HG03108 (cell line): ENCODE measurements at regions not wholly inside any gene's neighbourhood (a gene's known extent, or its start where the extent isn't known, plus 50 kb on each side); places are given as distances from the start of the nearest gene placed in this dataset.
"Not testable (repeated sequence)": the region's sequence is repeated elsewhere in the genome, so short reads cannot be mapped to it uniquely, and the experiment has no call there.

Source experiments
- ATAC-seq: cut with Tn5 transposase; IDR thresholded peaks from one replicate; pipeline ENCODE4 v1.9.1; 2021; ENCODE audit warnings: moderate library complexity; ENCODE audit not compliant: unreplicated experiment

DNA sequence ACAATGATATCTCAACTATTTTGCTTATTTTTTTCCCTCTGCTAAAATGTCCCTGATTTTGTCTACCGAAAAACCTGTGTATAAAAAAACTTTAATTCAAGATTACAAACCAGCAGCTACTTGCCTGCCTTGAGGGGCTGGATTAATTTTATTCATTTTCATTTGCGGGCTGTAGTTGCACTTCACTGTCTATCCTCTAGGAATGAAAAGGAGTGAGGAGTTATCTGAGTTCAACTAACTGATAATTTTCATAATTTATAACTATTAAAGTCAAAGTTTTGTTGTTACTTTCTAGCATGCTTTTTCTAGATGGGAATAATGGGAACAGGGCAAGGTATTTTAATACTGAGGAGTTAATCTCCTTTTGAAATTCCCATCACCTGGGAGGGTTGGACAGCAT lies 50.3 kb upstream of the AGTPBP1 start:
- ATAC-seq = not testable (repeated sequence)

DNA sequence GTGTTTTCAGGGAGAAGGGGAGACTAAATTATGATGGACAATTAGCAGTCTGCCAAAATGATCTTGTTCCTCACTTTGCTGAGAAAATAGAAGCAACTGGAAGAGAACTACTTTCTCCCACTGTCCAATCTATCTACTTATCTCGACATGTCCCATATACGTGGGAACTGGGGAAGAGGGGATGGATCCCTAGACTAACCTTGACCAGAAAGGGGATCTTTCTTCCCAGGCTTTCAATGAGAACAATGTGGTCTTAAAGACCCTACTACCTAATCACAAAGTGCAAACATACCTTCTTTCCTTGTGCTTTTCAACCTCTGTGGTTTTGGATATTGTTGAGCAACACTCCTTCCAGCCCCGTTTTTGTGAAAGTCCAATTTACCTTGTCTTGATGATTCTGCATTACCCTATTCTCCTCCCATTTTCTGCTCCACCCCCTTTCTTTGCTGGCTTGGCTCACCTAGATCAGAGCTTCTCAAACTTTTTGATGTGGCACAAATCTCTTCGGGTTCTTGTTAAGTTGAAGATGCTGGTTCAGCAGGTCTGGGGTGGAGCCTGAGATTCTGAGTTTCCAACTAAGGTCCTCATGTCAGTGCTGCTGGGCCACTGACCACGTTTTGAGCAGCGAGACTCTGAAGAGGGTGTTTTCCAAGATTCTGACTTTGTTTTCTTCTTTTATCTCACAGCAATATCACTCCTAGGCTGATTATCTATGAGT lies 61.4 kb upstream of the AGTPBP1 start:
- not testable (repeated sequence) for ATAC-seq

DNA sequence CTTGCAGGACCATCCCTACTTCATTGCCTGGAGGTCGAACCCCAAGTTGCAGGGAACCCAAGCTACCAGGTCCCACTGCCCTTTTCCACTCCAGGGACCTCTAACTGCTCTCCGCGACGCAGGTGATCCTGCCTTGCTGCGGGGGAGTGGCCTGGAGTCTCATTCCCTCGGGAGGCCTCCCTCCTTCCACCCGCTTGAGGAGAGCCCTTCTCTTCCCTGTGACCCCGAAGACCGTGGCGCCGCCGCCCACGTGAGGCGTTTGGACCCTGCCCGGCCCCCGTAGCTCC lies 63.0 kb upstream of the AGTPBP1 start:
- ATAC-seq = not testable (repeated sequence)

DNA sequence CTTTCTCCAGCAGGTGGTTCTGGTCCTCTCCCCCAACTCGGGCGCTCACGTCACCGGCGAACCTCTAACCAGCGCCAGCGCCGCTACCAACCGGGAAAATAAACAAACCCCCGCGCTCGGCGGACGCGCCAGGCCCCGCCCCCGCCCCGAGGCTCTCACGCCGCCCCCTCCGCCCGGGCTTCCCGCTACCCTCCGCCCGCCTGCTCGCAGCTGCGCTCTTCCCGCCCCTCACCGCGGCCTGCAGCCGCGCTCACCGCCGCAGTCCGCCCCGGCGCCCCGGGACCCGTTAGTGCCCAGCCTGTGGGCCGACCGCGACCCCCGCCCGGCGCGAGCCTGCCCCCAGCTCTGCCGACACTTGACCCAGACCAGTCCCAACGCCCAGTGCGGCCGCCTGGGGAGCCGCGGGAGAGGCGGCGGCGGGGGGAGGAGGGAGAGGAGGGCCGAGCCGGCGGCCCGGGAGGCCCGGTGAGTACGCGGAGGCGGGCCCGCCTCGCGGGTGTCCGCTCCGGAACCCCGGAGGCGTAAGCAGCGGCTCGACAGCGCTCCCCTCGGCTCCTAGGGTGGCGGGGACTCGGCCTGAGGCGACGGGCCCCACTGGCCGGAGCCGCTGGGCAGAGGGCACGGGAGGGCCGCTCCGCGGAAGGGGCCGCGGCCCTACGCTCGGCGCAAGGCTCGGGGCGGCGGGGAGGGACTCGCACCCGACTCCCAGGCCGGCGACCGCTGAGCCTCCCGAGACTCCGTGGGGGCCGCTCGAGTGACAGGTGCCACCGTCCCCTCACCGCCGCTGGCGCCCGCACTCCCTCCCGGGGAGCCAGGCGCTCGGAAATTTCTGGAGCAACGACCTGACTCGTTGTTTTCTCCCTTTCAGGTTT lies 63.6 kb upstream of the AGTPBP1 start:
- ATAC-seq = peak; percentile 77

DNA sequence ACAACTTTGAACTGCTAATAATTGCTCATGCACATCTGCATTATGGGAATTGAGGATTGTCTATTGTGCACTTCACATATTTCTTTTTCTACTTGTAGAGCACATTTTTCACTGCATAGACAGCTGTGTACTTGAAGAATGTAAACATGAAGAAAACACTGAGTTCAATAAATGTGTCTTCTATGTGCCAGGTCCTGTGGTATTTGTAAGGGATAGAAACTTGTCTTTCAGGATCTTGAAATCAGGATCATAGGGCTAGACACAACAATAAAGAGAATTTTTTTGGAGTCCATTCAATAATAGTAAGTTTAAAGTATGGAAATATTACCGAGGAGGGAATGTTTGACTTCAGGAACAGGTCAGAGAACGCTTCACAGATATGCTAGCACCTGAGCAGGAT lies 66.6 kb upstream of the AGTPBP1 start:
- not testable (repeated sequence) for ATAC-seq

DNA sequence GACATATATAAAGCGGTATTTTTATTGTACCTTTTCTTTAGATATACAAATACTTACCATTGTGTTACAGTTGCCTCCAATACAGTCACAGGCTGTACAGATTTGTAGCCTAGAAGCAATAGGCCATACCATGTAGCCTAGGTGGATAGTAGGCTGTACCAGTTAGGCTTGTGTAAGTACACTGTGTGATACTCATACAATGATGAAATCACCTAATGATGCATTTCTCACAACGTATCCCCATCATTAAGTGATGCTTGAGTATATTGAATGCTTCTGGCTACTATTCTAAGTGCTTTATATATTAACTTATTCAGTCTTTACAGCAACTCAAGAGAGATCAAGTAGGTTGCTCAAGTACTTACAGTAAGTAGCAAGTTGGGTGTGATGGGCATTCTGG lies 71.6 kb upstream of the AGTPBP1 start:
- ATAC-seq = not testable (repeated sequence)

DNA sequence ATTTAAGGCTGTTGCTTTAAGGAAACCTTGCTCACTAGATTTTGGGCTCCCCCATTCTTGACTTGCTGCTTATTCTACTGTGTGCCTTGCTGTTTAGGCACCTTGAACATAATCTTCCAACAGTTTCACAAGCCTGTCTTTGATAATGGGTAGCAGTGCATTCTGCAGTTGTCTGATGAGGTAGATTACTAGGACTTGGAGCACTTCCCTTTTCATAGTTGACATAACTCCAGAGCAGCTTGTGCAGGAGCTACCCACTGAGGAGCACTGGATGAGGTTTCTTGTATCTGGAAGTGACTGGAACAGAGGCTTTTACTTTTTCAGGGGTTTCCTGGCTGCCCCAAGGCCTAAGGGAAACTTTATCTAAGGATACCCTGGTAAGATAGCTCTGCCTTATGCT lies 73.0 kb upstream of the AGTPBP1 start:
- not testable (repeated sequence) for ATAC-seq

DNA sequence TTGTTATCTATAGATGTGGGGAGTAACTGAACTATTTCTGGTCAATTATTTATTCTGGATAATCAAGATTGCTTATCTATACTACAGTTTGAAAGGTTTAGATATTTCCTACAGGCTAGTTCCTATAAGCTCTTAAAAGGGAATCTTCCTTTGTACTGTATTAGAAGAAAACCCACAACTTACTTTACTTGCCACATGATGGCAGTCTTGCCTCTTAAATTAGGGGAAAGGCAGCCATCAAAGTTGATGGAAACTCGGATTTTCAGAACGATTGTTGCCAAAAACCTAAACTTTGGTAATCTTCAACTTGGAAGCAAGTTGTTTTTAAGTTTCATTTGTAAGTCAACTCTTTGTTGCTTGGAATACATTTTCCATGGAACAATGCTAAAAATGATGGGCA lies 77.2 kb upstream of the AGTPBP1 start:
- ATAC-seq = not testable (repeated sequence)

DNA sequence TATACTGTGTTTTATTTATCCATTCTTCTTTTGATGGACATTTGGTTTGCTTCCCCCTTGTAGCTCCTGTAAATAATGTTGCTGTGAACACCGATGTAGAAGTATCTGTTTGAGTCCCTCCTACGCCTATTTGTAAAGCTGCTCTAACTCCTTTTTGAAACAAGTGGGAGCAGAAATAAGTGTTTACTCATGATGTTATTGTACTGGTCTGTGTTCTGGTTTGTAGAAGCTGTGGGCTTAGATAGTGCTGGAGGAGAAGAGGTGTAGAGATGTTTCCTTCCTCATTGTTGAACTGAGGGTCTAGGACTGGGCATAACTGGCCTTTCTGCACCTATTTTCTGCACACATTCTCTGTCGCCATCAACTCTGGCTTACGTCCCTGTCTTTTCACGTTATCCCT lies 78.8 kb upstream of the AGTPBP1 start:
- ATAC-seq = not testable (repeated sequence)

DNA sequence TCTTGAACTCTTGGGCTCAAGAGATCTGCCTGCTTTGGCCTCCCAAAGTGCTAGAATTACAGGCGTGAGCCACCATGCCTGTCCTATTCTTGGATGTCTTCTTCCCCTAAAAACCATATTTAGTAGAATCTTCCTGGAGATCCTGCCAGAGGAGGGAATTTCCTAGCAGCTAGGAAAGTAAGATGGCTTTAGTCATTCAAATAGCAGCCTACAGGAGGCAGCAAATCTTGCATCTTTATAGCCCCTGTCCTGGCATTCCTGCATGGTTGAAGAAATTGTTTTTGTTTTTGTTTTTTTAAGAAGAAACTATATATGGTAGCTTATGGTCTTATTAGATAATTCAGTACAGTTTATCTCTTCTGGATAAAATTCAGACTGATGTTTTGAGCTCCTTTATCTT lies 83.2 kb upstream of the AGTPBP1 start:
- ATAC-seq = not testable (repeated sequence)

DNA sequence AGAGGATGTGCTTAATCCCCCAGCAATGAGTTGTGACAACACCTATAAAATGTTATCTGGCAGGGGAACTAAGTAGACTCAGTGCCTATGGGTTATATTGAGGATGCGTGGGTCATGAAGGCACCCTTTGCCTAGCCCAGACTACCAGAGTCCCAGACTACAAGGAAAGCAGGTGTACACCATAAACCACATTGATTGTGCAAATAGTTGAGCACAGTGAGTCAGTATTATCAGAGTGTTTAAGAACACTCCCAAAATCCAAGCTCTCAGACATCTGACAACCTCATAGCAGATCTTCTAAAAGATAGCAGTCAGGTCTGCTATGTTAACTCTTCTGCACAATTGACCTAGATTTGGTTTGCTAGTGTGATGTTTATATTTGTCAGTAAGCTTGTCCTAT lies 92.8 kb upstream of the AGTPBP1 start:
- not testable (repeated sequence) for ATAC-seq

DNA sequence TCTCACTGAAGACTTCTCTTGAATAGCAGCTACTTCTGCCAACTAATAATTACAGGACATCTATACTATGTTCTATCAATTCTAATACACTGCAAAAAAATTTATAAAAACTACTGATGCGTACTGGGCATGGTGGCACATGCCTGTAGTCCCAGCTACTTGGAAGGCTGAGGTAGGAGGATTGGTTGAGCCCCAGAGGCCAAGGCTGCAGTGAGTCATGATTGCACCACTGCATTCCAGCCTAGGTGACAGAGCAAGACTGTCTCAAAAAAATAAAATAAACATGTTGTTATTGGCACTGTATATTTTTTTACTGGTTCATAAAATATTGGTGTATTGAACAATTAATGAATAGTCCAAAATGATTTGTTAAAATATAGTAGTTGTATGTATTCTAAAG lies 97.0 kb upstream of the NAA35 start:
- not testable (repeated sequence) for ATAC-seq

DNA sequence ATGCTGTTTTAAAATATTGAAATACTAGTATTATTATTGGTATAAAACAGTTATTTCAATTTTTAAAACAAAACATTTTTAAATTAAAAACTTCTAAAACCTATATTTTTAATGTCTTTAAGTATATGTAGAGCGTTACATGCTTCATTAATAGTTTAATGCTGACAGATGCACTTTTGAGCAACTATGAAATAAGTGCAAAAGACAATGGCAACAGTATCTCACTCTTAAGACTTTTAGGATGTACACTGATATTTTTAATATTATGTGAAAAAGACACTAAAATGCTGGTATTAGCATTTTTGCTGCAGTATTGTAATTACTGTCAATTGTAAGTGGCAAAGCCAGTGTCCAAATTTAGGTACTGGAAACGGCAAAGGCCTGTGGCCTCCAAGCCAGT lies 93.2 kb upstream of the NAA35 start:
- ATAC-seq = not testable (repeated sequence)

DNA sequence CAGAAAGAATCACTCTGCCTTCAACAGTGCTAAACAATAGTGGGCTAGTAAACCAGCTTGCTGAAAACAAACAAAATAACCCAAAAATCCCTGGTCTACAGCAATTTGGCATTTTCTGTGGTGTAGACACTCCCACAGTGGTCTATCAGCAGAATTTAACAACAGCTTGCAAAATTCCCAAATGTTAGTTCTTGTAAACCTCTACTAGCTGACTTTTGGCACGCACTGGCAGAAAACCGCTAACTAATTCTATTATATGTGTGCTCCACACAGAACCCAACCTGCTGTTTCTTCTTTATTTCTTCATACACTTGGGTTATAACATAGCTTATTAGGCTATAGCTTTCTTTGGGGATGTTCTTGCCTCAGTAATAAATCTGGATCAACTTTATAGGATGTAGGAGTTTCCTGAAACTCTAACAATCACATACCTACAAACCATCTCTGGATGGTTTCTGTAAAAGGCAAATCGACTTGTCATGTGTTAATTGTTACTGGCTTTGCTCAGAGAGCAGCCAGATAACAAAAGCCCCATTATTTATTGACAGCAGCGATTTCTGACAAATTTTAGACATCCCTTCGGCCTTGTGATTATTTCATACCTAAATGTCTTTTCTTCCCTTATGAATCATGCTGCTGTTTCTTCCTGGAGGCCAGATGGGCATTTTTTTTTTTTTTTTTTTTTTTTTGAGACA lies 82.7 kb upstream of the NAA35 start:
- no peak for ATAC-seq

DNA sequence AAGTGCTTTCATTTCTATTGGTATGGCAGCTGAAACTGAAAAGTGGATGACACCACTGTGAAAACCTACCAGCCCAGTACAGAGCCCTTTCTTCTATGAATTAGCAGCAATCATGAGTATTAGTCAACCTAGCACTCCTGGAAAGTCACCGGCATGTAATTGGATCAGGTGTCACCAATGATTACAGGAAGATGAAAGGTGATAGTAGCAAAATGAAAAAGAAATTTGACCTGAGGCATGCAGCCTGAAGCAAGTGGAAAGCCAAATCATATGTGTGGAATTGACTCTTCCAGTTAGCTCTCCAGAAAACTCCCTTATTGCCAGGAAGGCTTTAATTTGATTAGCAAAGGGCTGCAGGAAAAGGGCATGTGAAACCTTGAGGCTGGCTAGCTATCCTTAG lies 81.2 kb upstream of the NAA35 start:
- ATAC-seq = no peak

DNA sequence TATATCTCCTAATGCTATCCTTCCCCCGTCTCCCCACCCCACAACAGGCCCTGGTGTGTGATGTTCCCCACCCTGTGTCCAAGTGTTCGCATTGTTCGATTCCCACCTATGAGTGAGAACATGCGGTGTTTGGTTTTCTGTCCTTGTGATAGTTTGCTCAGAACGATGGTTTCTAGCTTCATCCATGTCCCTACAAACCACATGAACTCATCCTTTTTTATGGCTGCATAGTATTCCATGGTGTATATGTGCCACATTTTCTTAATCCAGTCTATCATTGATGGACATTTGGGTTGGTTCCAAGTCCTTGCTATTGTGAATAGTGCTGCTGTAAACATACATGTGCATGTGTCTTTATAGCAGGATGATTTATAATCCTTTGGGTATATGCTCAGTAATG lies 79.1 kb upstream of the NAA35 start:
- ATAC-seq = not testable (repeated sequence)

DNA sequence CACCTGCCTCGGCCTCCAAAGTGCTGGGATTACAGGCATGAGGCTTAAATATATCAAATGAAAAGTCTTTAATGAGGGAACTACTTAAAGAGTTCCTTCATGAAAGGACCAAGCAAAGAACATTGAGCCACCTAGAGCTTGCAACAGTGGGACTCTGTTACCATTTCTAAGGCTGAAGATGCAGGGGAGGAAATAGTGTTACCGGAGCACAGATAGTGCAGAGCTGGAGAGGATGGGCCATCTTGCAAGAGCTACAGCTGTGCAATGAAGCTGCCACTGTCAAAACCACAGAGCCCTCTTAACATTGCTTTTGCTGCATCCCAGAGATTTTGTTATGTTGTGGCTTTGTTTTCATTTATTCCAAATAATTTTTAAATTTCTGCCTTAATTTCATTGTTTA lies 77.1 kb upstream of the NAA35 start:
- ATAC-seq = no peak

DNA sequence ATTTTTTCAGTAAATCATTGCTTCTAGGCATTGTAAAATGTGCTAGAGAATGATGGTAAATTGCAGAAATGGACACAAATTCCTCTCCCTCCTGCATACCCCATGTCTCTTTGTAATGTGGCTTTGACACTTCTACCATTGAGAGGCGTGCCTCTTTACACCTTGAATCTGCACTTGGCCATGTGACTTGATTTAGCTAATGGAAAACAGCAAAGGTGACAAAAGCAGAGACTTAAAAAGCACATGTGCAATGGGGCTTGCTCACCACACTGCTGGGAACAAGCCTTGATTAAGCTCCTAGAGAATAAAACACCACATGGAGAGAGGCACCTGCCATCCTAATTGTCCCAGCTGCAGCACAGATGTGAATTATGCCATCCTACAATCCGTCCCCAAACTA lies 69.9 kb upstream of the NAA35 start:
- ATAC-seq = no peak

DNA sequence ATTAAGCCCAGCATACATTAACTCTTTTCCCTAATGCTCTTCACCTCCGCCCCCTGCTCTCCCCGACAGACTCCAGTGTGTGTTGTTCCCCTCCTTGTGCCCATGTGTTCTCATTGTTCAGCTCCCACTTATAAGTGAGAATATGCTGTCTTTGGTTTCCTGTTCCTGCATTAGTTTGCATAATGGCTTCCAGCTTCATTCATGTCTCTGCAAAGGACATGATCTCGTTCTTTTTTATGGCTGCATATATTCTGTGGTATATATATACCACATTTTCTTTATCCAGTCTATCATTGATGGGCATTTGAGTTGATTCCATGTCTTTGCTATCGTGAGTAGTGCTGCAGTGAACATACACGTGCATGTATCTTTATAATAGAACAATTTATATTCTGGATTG lies 69.3 kb upstream of the NAA35 start:
- ATAC-seq = not testable (repeated sequence)

DNA sequence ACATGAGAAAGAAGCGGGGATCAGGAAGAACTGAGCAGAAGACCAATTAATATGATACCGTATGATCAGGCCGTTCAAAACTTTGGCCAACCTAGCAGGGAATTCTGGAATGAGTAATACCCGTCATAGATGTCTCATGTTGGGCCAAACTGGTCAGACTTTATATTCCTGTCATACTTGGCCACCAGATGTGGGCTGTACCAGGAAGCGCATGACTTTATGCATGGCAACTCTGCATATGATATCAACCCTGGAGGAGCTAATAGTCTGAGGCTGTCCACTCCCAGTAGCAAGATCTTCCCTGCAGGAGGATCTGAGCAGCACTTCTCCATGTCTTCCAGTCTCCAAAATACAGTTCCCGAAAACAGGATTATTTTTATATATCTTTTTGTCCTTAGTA lies 68.5 kb upstream of the NAA35 start:
- ATAC-seq = no peak

DNA sequence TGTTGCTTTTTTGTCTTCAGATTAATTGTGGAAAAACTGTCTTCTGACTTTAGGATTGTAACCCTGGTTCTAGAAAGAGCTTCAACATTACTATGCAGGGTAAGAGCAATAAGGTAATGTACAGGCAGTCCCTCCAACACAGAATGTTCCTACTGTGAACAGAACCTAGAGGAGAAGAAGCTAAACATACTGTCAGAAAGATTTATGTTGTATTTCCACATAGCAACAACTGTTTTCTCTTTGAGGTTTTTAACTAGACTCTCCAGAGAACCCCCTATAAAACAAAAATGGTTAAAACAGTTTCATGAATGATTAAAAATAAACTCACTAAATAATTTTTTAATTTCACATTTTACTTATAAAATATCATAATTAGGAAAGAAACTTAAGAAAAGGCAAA lies 64.3 kb upstream of the NAA35 start:
- ATAC-seq = no peak
